GM12872 (cell line): ENCODE measurements at regions not wholly inside any gene's neighbourhood (a gene's known extent, or its start where the extent isn't known, plus 50 kb on each side); places are given as distances from the start of the nearest gene placed in this dataset.

Source experiments
- TF ChIP-seq, protein P1 (sequence below): IDR thresholded peaks from 3 replicates; pipeline ENCODE4 v1.5.1; 2011; ENCODE audit warnings: low read depth, mild to moderate bottlenecking, low read length, moderate library complexity; ENCODE audit not compliant: insufficient read depth

- TF ChIP-seq, protein P1, sequence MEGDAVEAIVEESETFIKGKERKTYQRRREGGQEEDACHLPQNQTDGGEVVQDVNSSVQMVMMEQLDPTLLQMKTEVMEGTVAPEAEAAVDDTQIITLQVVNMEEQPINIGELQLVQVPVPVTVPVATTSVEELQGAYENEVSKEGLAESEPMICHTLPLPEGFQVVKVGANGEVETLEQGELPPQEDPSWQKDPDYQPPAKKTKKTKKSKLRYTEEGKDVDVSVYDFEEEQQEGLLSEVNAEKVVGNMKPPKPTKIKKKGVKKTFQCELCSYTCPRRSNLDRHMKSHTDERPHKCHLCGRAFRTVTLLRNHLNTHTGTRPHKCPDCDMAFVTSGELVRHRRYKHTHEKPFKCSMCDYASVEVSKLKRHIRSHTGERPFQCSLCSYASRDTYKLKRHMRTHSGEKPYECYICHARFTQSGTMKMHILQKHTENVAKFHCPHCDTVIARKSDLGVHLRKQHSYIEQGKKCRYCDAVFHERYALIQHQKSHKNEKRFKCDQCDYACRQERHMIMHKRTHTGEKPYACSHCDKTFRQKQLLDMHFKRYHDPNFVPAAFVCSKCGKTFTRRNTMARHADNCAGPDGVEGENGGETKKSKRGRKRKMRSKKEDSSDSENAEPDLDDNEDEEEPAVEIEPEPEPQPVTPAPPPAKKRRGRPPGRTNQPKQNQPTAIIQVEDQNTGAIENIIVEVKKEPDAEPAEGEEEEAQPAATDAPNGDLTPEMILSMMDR: no peak
Measured at GRCh38 chr20:40274912-40275533, 414.0 kb downstream of the MAFB start.

GRCh38 chr20:40268321-40269075, 420.5 kb downstream of the MAFB start:
- TF ChIP-seq, protein P1: no peak; the same call in 2 of the 3 replicates

DNA sequence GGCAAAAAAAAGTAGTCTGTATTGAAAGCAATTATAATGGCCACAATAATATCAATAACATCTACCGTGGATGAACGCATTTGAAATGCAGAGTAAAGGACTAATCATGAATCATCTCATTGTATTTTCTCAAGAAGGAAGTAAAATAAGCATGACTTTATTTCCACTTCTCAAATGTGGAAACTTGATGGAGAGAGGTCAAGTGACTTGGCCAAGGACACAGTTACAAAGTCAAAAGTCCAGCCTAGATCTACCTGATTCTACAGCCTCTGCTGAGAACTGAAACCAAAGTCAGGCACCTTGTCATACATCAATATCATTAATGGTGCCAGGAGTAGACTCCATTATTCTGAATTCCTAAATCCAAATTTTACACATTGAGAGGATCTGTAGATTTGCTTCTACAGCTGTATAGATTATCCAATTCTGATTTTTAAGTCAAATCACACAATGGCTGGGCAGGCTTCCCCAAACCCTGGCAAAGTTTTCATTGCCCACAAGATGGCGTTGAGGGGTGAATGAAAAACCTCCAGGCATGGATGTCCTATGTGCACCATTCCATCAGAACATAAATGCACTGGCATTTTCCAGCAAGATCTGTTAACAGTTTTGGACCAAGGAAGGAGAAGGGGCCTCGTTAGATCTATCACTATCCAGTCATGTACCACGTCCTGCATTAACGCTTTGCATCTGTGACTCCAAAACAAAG, 423.1 kb downstream of the MAFB start:
- TF ChIP-seq, protein P1: peak; percentile 37; the same call in 1 of the 3 replicates

DNA sequence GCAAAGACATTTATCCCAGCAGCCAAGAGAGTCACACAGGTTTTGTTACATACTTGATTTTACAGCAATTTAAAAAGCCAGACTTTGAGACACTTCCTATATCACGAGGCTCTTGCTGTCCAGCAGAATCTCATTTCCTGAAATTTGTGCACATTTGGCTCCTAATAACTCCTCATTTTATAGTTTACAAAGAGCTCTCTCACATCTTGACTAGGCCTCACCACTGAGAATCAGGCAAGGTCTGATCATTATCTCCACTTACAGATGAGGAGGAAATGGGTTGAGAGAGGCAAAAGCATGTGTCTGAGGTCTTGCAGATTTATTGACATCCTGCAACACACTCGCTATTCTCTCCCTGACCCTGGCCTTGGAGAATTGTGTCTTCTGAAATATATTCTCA, 426.8 kb downstream of the MAFB start:
- TF ChIP-seq, protein P1: no peak

GRCh38 chr20:40258931-40259330, 430.1 kb downstream of the MAFB start:
- TF ChIP-seq, protein P1: no peak

GRCh38 chr20:40257763-40258162, 431.3 kb downstream of the MAFB start:
- TF ChIP-seq, protein P1: no peak

- TF ChIP-seq, protein P1: no peak
Measured at GRCh38 chr20:40255365-40255764, 433.7 kb downstream of the MAFB start.
